ENCODE measurements at regions not wholly inside any gene's neighbourhood (a gene's known extent, or its start where the extent isn't known, plus 50 kb on each side); places are given as distances from the start of the nearest gene placed in this dataset.

GRCh38 chr5:8550921-8551320, 682.0 kb downstream of the MTRR start (continued):
- TF ChIP-seq CHD7 (IDR thresholded peaks at IDR 0.05; ENCODE audit: insufficient replicate concordance, low read length) (no peak), SIRT6 (IDR thresholded peaks at IDR 0.05; ENCODE audit: low read length) (no peak), HDAC6 (IDR thresholded peaks at IDR 0.05; ENCODE audit: low read depth, low read length) (no peak), CREB1 (IDR thresholded peaks at IDR 0.05) (no peak), POU5F1 (IDR thresholded peaks at IDR 0.05; ENCODE audit: low read depth, low read length) (no peak), CHD2 (IDR thresholded peaks at IDR 0.05; ENCODE audit: low read length) (no peak), NANOG (IDR thresholded peaks at IDR 0.05; ENCODE audit: insufficient read depth, low read depth, low read length, poor library complexity, severe bottlenecking) (no peak), CBX5 (IDR thresholded peaks at IDR 0.05; ENCODE audit: low read depth, low read length) (no peak), BRCA1 (IDR thresholded peaks at IDR 0.05; ENCODE audit: low read depth, low read length) (no peak)
- TF ChIP-seq, protein P1, sequence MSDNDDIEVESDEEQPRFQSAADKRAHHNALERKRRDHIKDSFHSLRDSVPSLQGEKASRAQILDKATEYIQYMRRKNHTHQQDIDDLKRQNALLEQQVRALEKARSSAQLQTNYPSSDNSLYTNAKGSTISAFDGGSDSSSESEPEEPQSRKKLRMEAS (IDR thresholded peaks at IDR 0.05): no peak
- TF ChIP-seq, protein P2, sequence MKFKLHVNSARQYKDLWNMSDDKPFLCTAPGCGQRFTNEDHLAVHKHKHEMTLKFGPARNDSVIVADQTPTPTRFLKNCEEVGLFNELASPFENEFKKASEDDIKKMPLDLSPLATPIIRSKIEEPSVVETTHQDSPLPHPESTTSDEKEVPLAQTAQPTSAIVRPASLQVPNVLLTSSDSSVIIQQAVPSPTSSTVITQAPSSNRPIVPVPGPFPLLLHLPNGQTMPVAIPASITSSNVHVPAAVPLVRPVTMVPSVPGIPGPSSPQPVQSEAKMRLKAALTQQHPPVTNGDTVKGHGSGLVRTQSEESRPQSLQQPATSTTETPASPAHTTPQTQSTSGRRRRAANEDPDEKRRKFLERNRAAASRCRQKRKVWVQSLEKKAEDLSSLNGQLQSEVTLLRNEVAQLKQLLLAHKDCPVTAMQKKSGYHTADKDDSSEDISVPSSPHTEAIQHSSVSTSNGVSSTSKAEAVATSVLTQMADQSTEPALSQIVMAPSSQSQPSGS (IDR thresholded peaks at IDR 0.05; ENCODE audit: low read length): no peak

Data from H1 (cell line).